OCI-LY1 (cell line): ENCODE measurements at regions not wholly inside any gene's neighbourhood (a gene's known extent, or its start where the extent isn't known, plus 50 kb on each side); places are given as distances from the start of the nearest gene placed in this dataset.

Experiments used
- CTCF ChIP-seq: fragments of 200-600 bp; sonication (generic), shearing (Covaris generic); IDR thresholded peaks from 2 replicates; pipeline ENCODE4 v1.5.1; 2017; ENCODE audit warnings: mild to moderate bottlenecking, antibody characterized with exemption, low read length, moderate library complexity, mixed read lengths
- EZH2 ChIP-seq: fragments of 200-600 bp; sonication (generic), shearing (Covaris generic); IDR thresholded peaks from 2 replicates; pipeline ENCODE4 v1.8.0; 2017; ENCODE audit warnings: borderline replicate concordance, mixed run types, mild to moderate bottlenecking, antibody characterized with exemption, low read length, moderate library complexity, mixed read lengths

GRCh38 chr3:197368821-197369220 lies 70.4 kb upstream of the DLG1 start:
- TF ChIP-seq CTCF = no peak
- TF ChIP-seq EZH2 = no peak
